Rectal smooth muscle tissue (tissue), 1 donor: ENCODE measurements at regions not wholly inside any gene's neighbourhood (a gene's known extent, or its start where the extent isn't known, plus 50 kb on each side); places are given as distances from the start of the nearest gene placed in this dataset.
"Not testable (repeated sequence)": the region's sequence is repeated elsewhere in the genome, so short reads cannot be mapped to it uniquely, and the experiment has no call there.

Experiments
- H3K27ac ChIP-seq: one replicate; pipeline ENCODE4 v1.7.0; 2013; ENCODE audit warnings: low read depth, low read length, inconsistent platforms
- H3K27me3 ChIP-seq: one replicate; pipeline ENCODE4 v1.7.0; 2013; ENCODE audit warnings: low read length; ENCODE audit not compliant: control insufficient read depth, insufficient read depth
- H3K36me3 ChIP-seq: one replicate; pipeline ENCODE4 v1.7.0; 2013; ENCODE audit warnings: low read length; ENCODE audit not compliant: control insufficient read depth, insufficient read depth
- H3K4me1 ChIP-seq: one replicate; pipeline ENCODE4 v1.7.0; 2013; ENCODE audit warnings: low read length; ENCODE audit not compliant: control insufficient read depth, insufficient read depth
- H3K4me3 ChIP-seq: one replicate; pipeline ENCODE4 v1.7.0; 2013; ENCODE audit warnings: low read length
- H3K9ac ChIP-seq: one replicate; pipeline ENCODE4 v1.7.0; 2013; ENCODE audit warnings: low read length

DNA sequence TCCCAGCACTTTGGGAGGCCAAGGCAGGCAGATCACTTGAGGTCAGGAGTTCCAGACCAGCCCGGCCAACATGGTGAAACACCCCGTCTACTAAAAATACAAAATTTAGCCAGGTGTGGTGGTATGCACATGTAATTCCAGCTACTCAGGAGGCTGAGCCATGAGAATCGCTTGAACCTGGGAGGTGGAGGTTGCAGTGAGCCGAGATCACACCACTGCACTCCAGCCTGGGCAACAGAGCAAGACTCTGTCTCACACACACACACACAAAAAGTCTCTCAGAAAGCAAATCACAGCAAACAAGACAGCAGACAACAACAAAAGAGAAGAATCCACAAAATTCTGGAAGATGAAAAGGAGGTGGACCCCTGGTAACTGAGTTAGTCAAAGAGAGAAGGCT lies 241.5 kb upstream of the NOCT start:
- not testable (repeated sequence) for H3K4me3 ChIP-seq, H3K4me1 ChIP-seq, H3K9ac ChIP-seq, H3K27me3 ChIP-seq, H3K27ac ChIP-seq, H3K36me3 ChIP-seq

DNA sequence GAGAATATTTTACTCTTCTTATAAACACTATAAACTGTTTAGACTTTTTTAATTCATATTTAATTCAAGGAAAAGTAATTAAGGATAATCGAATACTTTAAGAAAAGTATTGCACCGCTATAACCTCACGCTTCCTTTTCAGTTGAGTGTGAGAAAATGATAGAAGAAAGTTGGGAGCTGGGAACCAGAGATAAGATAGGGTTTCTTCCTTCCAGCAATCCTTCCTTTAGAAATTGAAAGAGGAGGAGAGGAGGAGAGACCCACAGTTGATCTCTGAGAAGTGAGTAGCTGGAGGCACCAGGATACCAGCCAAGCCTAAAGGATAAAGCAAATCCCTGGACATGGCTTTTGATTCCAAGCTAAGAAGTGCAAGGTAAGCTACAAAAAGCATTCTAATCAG lies 242.3 kb upstream of the NOCT start:
- Histone ChIP-seq H3K4me1 (no peaks in the 10 kb centered on the region), H3K4me3 (no peak overlapping the region), H3K9ac (no peak overlapping the region), H3K27me3 (no peaks in the 10 kb centered on the region), H3K36me3 (no peaks in the 10 kb centered on the region), H3K27ac (no peak overlapping the region)

GRCh38 chr4:138772366-138772765 lies 243.2 kb upstream of the NOCT start:
- Histone ChIP-seq H3K9ac (no peak overlapping the region), H3K4me3 (no peak overlapping the region), H3K36me3 (no peaks in the 10 kb centered on the region), H3K27ac (no peak overlapping the region), H3K27me3 (no peaks in the 10 kb centered on the region), H3K4me1 (no peaks in the 10 kb centered on the region)

- Histone ChIP-seq H3K9ac (no peak overlapping the region), H3K4me1 (no peaks in the 10 kb centered on the region), H3K4me3 (no peak overlapping the region), H3K36me3 (no peaks in the 10 kb centered on the region), H3K27ac (no peak overlapping the region), H3K27me3 (no peaks in the 10 kb centered on the region)
These were observed 244.8 kb upstream of the NOCT start for GRCh38 chr4:138770818-138771217.

DNA sequence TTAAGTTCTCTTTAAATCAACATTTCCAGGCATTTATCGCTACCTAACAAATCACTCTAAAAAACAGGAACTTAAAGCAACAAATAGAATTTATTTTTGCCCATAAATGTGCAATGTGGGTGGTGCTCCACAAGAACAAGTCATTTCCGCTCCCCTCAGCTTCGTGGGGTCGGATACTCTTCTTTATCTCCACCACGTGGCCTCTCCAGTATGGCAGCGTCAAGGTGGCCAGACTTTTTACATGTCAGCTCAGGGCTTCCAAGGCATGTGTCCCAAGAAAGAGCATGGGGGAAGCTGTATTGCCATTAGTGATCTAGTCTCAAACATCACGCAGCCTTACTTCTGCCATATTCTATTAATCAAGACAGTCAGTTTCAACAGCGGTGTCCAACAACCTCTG lies 249.2 kb upstream of the NOCT start:
- H3K9ac ChIP-seq = no peak overlapping the region
- no peak overlapping the region for H3K27ac ChIP-seq
- no peaks in the 10 kb centered on the region for H3K36me3 ChIP-seq
- H3K4me1 ChIP-seq = no peaks in the 10 kb centered on the region
- H3K27me3 ChIP-seq = no peaks in the 10 kb centered on the region
- no peak overlapping the region for H3K4me3 ChIP-seq

DNA sequence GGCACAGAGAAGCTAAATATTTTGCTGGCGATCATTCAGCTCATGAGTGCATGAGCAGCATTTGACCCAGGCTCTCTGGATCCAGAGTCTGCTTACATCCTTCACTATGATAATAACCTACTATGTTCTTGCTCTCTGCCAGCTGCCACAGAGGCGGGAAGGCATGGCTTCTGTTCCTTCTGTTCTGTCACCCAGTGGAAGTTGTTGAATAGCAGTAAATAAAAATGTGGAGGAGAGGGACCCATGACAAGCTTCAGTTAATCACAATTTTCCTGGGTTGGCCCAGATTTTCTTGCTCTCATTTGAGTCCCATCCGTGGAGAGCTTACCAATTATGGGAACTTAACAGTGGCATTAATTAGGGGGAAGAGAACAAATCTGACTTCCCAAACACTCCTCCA lies 250.1 kb upstream of the NOCT start:
- no peaks in the 10 kb centered on the region for H3K4me1 ChIP-seq
- no peak overlapping the region for H3K27ac ChIP-seq
- no peak overlapping the region for H3K4me3 ChIP-seq
- no peak overlapping the region for H3K9ac ChIP-seq
- no peaks in the 10 kb centered on the region for H3K36me3 ChIP-seq
- H3K27me3 ChIP-seq = no peaks in the 10 kb centered on the region

GRCh38 chr4:138761638-138762220 lies 253.9 kb upstream of the NOCT start:
- Histone ChIP-seq H3K36me3 (no peaks in the 10 kb centered on the region), H3K27me3 (no peaks in the 10 kb centered on the region), H3K4me3 (no peak overlapping the region), H3K4me1 (no peaks in the 10 kb centered on the region), H3K9ac (no peak overlapping the region), H3K27ac (no peak overlapping the region)

DNA sequence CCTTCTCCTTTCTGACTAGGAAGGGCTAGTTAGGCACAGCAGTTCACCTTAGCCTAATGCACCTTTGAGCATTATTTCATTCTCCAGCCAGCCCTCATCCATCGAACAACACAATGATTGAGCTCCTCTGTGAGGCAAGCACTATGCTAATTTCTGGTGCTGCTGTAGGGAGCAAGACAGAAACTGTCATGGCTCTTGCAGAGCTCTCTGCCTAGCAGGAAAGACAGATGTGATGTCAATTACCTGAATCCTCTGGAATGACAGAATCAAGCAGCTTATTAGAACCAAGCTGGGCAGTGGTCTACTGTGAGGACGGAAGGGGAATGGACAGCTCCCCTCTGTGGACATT lies 256.1 kb upstream of the NOCT start:
- H3K27me3 ChIP-seq = no peaks in the 10 kb centered on the region
- no peaks in the 10 kb centered on the region for H3K4me1 ChIP-seq
- H3K27ac ChIP-seq = no peak overlapping the region
- no peaks in the 10 kb centered on the region for H3K36me3 ChIP-seq
- H3K9ac ChIP-seq = no peak overlapping the region
- H3K4me3 ChIP-seq = no peak overlapping the region

DNA sequence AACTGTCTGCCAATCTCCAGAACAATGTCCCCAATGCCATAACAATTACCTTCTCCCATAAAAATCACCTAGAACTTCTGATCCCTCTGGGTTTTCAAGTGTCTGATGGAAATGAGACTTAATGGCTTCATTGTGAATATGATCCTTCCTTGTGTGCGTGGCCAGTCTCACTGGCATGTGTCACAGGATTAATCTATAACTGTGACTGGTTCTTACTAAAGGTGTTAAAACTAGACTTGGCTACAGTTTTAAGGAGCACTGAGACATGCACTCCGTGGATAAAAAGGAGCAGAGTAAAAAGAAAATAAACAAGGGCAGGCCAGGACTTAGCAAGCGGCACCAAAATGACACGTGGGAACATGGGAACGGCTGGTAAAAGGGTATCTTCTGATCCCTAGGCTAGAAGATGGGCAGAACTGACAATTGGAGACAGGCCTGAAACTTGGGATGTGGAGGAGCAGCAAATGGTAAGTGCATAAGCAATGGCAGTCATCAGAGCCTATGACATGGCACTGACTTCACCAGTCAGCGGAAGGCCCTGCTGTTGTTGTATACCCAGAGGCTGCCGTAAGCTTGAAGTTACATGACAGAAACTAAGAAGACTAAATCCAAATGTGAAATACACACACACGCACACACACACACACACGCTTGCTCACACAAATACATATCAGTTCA lies 256.6 kb upstream of the NOCT start:
- H3K4me1 ChIP-seq = no peaks in the 10 kb centered on the region

DNA sequence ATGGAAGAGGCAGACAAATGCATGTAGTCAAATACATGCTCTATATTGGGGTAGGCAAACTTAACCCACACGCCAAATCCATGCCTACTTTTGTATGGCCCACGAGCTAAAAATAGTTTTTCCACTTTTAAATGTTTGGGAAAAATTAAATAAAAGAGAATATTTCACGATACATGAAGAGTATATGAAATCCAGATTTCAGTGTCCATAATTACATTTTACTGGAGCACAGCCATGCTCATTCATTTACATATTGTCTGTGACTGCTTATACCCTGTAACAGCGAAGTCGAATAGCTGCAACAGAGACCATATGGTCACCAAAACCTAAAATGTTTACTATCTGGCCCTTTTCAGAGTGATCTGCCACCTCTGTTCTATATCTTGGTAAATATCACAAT lies 257.4 kb upstream of the NOCT start:
- no peak overlapping the region for H3K27ac ChIP-seq
- H3K27me3 ChIP-seq = no peaks in the 10 kb centered on the region
- H3K36me3 ChIP-seq = no peaks in the 10 kb centered on the region
- no peaks in the 10 kb centered on the region for H3K4me1 ChIP-seq
- H3K4me3 ChIP-seq = no peak overlapping the region
- no peak overlapping the region for H3K9ac ChIP-seq

More for the DNA sequence above, 256.6 kb upstream of the NOCT start:
- H3K4me3 ChIP-seq = no peak overlapping the region
- no peaks in the 10 kb centered on the region for H3K27me3 ChIP-seq
- H3K36me3 ChIP-seq = no peaks in the 10 kb centered on the region
- no peak overlapping the region for H3K27ac ChIP-seq
- H3K9ac ChIP-seq = no peak overlapping the region

DNA sequence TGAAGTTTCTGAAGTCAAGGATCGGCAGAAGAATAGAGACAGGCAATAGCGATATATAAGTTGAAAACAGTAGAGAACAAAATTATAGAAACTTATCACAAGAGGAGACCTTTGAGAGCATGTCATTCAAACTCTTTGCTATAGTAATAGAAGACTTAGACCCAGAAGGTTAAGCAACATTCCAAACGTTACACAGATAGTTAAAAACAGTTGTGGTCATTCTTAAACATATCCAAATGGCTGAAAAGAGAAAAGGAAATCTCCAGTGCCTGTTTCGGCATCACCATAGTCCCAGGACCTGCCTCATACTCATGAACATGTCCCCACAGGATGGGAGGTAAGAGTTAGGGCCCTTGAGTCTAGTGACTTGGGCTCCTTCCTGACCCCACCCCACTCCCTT lies 258.1 kb upstream of the NOCT start:
- Histone ChIP-seq H3K27me3 (no peaks in the 10 kb centered on the region), H3K36me3 (no peaks in the 10 kb centered on the region), H3K4me1 (no peaks in the 10 kb centered on the region), H3K27ac (no peak overlapping the region), H3K9ac (no peak overlapping the region), H3K4me3 (no peak overlapping the region)

- no peaks in the 10 kb centered on the region for H3K27me3 ChIP-seq
- H3K9ac ChIP-seq = no peak overlapping the region
- H3K27ac ChIP-seq = no peak overlapping the region
- H3K4me1 ChIP-seq = no peaks in the 10 kb centered on the region
- no peak overlapping the region for H3K4me3 ChIP-seq
- no peaks in the 10 kb centered on the region for H3K36me3 ChIP-seq
These were observed 259.1 kb upstream of the NOCT start for GRCh38 chr4:138756519-138756918.

- Histone ChIP-seq H3K4me3 (no peak overlapping the region), H3K27me3 (no peaks in the 10 kb centered on the region), H3K36me3 (no peaks in the 10 kb centered on the region), H3K27ac (no peak overlapping the region), H3K9ac (no peak overlapping the region), H3K4me1 (no peaks in the 10 kb centered on the region)
These were observed 264.3 kb upstream of the NOCT start for GRCh38 chr4:138751309-138751708.
